DOHH2 (cell line): ENCODE measurements at regions not wholly inside any gene's neighbourhood (a gene's known extent, or its start where the extent isn't known, plus 50 kb on each side); places are given as distances from the start of the nearest gene placed in this dataset.

Source experiments
- CTCF ChIP-seq: fragments of 200-600 bp; sonication (generic); IDR thresholded peaks from one replicate; pipeline ENCODE4 v1.5.1; 2014; ENCODE audit warnings: antibody characterized with exemption, mild to moderate bottlenecking, low read depth, low read length; ENCODE audit not compliant: poor library complexity, severe bottlenecking
- EZH2phosphoT487 ChIP-seq: fragments of 200-600 bp; sonication (generic); IDR thresholded peaks from 2 replicates; pipeline ENCODE4 v1.6.1; 2017; ENCODE audit warnings: borderline replicate concordance, mild to moderate bottlenecking, antibody characterized with exemption, low read length, moderate library complexity, mixed read lengths

- TF ChIP-seq CTCF = no peak
- no peak for TF ChIP-seq EZH2phosphoT487
Observed at GRCh38 chr1:90100566-90100965, 105.7 kb downstream of the ZNF326 start.
